Choroid plexus epithelial cell (primary cell): ENCODE measurements at regions not wholly inside any gene's neighbourhood (a gene's known extent, or its start where the extent isn't known, plus 50 kb on each side); places are given as distances from the start of the nearest gene placed in this dataset.
"Not testable (repeated sequence)": the region's sequence is repeated elsewhere in the genome, so short reads cannot be mapped to it uniquely, and the experiment has no call there.

ENCODE experiments used
- DNase-seq: peaks from one replicate; pipeline ENCODE4 v3.0.0-alpha.2; 2010; ENCODE audit warnings: low read depth
- H3K4me3 ChIP-seq: 2 replicates; pipeline ENCODE4 v1.5.1; 2011; ENCODE audit warnings: low read depth, mild to moderate bottlenecking, control low read depth, low read length, moderate library complexity
- CTCF ChIP-seq: conservative IDR thresholded peaks from 2 replicates; pipeline ENCODE4 v1.5.1; 2011; ENCODE audit warnings: low read depth, mild to moderate bottlenecking, control low read depth, inconsistent platforms, low read length, moderate library complexity

- TF ChIP-seq CTCF = no peak
- peak; percentile 1 for DNase-seq
- no peak overlapping the region for H3K4me3 ChIP-seq
Measured at GRCh38 chr11:21988477-21988876, 204.4 kb upstream of the ANO5 start.

- DNase-seq, H3K4me3 ChIP-seq: not testable (repeated sequence)
Measured at GRCh38 chr11:22001803-22002202, 191.1 kb upstream of the ANO5 start.

GRCh38 chr11:22006901-22007300 is 186.0 kb upstream of the ANO5 start:
- TF ChIP-seq CTCF = no peak
- DNase-seq = no peak
- no peak overlapping the region for H3K4me3 ChIP-seq

- no peak for TF ChIP-seq CTCF
- DNase-seq = no peak
- H3K4me3 ChIP-seq = no peak overlapping the region
Measured at GRCh38 chr11:22031791-22032190, 161.1 kb upstream of the ANO5 start.

GRCh38 chr11:22037505-22037904 is 155.4 kb upstream of the ANO5 start:
- no peak overlapping the region for H3K4me3 ChIP-seq
- no peak for DNase-seq
- TF ChIP-seq CTCF = no peak

GRCh38 chr11:22041039-22041438 is 151.8 kb upstream of the ANO5 start:
- H3K4me3 ChIP-seq = no peak overlapping the region
- no peak for DNase-seq
- TF ChIP-seq CTCF = no peak

GRCh38 chr11:22042081-22042480 is 150.8 kb upstream of the ANO5 start:
- no peak overlapping the region for H3K4me3 ChIP-seq
- no peak for TF ChIP-seq CTCF
- DNase-seq = no peak

GRCh38 chr11:22044126-22044525 is 148.8 kb upstream of the ANO5 start:
- TF ChIP-seq CTCF = no peak
- no peak overlapping the region for H3K4me3 ChIP-seq
- no peak for DNase-seq
